Mesendoderm (in vitro differentiated cells): ENCODE measurements at regions not wholly inside any gene's neighbourhood (a gene's known extent, or its start where the extent isn't known, plus 50 kb on each side); places are given as distances from the start of the nearest gene placed in this dataset.

Source experiments
- DNase-seq: peaks from one replicate; pipeline ENCODE4 v3.0.0; 2013
- H2AK5ac ChIP-seq: 2 replicates; pipeline ENCODE4 v1.6.1; 2013; ENCODE audit warnings: low read length, inconsistent platforms
- H2BK120ac ChIP-seq: 2 replicates; pipeline ENCODE4 v1.6.1; 2013; ENCODE audit warnings: low read depth, mild to moderate bottlenecking, low read length, moderate library complexity, mixed read lengths
- H2BK15ac ChIP-seq: replicated peaks from 2 replicates; pipeline ENCODE4 v1.6.1; 2013; ENCODE audit warnings: low read depth, mild to moderate bottlenecking, moderate library complexity
- H2BK5ac ChIP-seq: 2 replicates; pipeline ENCODE4 v1.6.1; 2013; ENCODE audit warnings: low read length, inconsistent platforms
- H3K18ac ChIP-seq: 2 replicates; pipeline ENCODE4 v1.6.1; 2013; ENCODE audit warnings: mild to moderate bottlenecking, low read length, mixed read lengths
- H3K23ac ChIP-seq: one replicate; pipeline ENCODE4 v1.6.1; 2013; ENCODE audit warnings: low read length
- H3K27ac ChIP-seq: 2 replicates; pipeline ENCODE4 v1.5.1; 2013; ENCODE audit warnings: low read depth, mild to moderate bottlenecking, inconsistent platforms, low read length, moderate library complexity
- H3K27me3 ChIP-seq: 2 replicates; pipeline ENCODE4 v1.6.1; 2013; ENCODE audit warnings: low read length, control low read depth, mild to moderate bottlenecking, inconsistent platforms; ENCODE audit not compliant: insufficient read depth, poor library complexity
- H3K36me3 ChIP-seq: 2 replicates; pipeline ENCODE4 v1.6.1; 2013; ENCODE audit warnings: low read length, inconsistent platforms; ENCODE audit not compliant: control insufficient read depth, insufficient read depth
- H3K4ac ChIP-seq: one replicate; pipeline ENCODE4 v1.6.1; 2013; ENCODE audit warnings: low read depth, mild to moderate bottlenecking, low read length, moderate library complexity
- H3K4me1 ChIP-seq: 2 replicates; pipeline ENCODE4 v1.6.1; 2013; ENCODE audit warnings: low read depth, low read length, inconsistent platforms; ENCODE audit not compliant: control insufficient read depth
- H3K4me2 ChIP-seq: 2 replicates; pipeline ENCODE4 v1.6.1; 2013; ENCODE audit warnings: low read length
- H3K4me3 ChIP-seq: 2 replicates; pipeline ENCODE4 v1.5.1; 2013; ENCODE audit warnings: mild to moderate bottlenecking, low read length
- H3K56ac ChIP-seq: one replicate; pipeline ENCODE4 v1.6.1; 2013; ENCODE audit warnings: low read length
- H3K79me1 ChIP-seq: 2 replicates; pipeline ENCODE4 v1.6.1; 2013; ENCODE audit warnings: low read length, inconsistent platforms
- H3K79me2 ChIP-seq: 2 replicates; pipeline ENCODE4 v1.6.1; 2013; ENCODE audit warnings: mild to moderate bottlenecking, low read length; ENCODE audit not compliant: control insufficient read depth, insufficient read depth
- H3K9ac ChIP-seq: 2 replicates; pipeline ENCODE4 v1.6.1; 2013; ENCODE audit warnings: low read length, inconsistent platforms
- H4K5ac ChIP-seq: one replicate; pipeline ENCODE4 v1.6.1; 2013; ENCODE audit warnings: low read length
- H4K8ac ChIP-seq: one replicate; pipeline ENCODE4 v1.6.1; 2013; ENCODE audit warnings: low read depth, mild to moderate bottlenecking, control low read depth, low read length, moderate library complexity
- WGBS: extraction: QIAGEN DNeasy Blood & Tissue Kit; methylation state at CpG from one replicate; pipeline ENCODE4 v1.1.7; 2013; ENCODE audit warnings: low lambda C conversion rate, missing lambda C conversion rate; ENCODE audit not compliant: insufficient coverage; ENCODE audit errors: extremely low coverage; 5-methylcytosine and 5-hydroxymethylcytosine counted together

DNA sequence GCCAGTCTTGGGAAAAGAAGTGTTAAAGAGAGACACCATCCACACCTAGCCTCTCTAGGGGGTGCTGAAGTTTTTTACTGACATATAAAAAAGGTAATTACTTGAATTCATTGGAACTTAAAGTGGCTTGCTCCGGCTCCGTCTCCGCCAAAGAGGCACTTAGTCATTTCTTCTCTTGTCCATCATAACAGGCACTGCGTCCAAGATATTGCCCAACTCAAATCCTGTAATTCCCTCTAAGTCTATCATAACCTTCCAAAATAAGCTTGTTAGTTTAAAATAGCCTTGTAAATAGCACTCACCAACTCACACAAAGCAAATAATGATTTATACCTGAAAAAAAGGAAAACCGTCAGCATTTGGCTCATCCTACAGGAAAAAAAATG is 160.5 kb downstream of the ZBTB18 start:
- Histone ChIP-seq H3K79me1 (no peaks in the 10 kb centered on the region), H2BK5ac (no peak overlapping the region), H2BK15ac (no peak overlapping the region), H3K9ac (no peak overlapping the region), H3K18ac (no peak overlapping the region), H3K56ac (no peak overlapping the region), H4K5ac (no peak overlapping the region), H3K27me3 (no peaks in the 10 kb centered on the region), H3K79me2 (no peaks in the 10 kb centered on the region), H3K4me1 (no peaks in the 10 kb centered on the region), H3K23ac (no peak overlapping the region), H2BK120ac (no peak overlapping the region), H2AK5ac (no peak overlapping the region), H4K8ac (no peak overlapping the region), H3K36me3 (no peaks in the 10 kb centered on the region), H3K27ac (no peak overlapping the region), H3K4me3 (no peak overlapping the region), H3K4ac (no peak overlapping the region), H3K4me2 (no peak overlapping the region)
- no CpG with 5 or more reads among the region's 5 CpGs for WGBS
- DNase-seq, result no peak

DNA sequence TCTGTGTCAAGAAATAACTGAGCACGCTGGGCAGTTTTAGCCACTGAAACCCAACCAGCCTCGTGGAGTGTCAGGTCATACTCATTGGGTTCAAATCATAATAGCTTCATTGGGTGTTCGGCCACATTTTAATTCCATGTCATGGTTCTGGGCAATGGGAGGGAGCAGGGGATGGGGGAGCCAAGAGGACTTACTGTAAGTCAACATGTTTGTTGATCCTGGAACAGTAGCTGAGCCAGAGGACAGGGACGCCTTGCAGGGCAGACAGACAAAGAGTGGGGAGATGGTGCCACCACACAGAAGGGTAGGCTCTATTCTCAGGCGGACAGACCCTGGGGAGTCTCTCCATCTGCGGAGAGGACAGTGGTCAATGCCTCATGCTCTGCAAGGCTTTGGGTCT is 161.1 kb downstream of the ZBTB18 start:
- no peak for DNase-seq
- H4K8ac ChIP-seq, result no peak overlapping the region
- H3K4ac ChIP-seq, result no peak overlapping the region
- H3K9ac ChIP-seq, result no peak overlapping the region
- H3K23ac ChIP-seq, result no peak overlapping the region
- no peak overlapping the region for H2BK15ac ChIP-seq
- no peaks in the 10 kb centered on the region for H3K36me3 ChIP-seq
- no peak overlapping the region for H2BK5ac ChIP-seq
- H3K27ac ChIP-seq, result no peak overlapping the region
- no peak overlapping the region for H3K56ac ChIP-seq
- no peak overlapping the region for H3K18ac ChIP-seq
- H3K27me3 ChIP-seq, result no peaks in the 10 kb centered on the region
- no peak overlapping the region for H2AK5ac ChIP-seq
- no peaks in the 10 kb centered on the region for H3K4me1 ChIP-seq
- H3K4me3 ChIP-seq, result no peak overlapping the region
- WGBS, result no CpG with 5 or more reads among the region's 6 CpGs
- no peaks in the 10 kb centered on the region for H3K79me1 ChIP-seq
- H2BK120ac ChIP-seq, result no peak overlapping the region
- H3K4me2 ChIP-seq, result no peak overlapping the region
- H4K5ac ChIP-seq, result no peak overlapping the region
- no peaks in the 10 kb centered on the region for H3K79me2 ChIP-seq

DNA sequence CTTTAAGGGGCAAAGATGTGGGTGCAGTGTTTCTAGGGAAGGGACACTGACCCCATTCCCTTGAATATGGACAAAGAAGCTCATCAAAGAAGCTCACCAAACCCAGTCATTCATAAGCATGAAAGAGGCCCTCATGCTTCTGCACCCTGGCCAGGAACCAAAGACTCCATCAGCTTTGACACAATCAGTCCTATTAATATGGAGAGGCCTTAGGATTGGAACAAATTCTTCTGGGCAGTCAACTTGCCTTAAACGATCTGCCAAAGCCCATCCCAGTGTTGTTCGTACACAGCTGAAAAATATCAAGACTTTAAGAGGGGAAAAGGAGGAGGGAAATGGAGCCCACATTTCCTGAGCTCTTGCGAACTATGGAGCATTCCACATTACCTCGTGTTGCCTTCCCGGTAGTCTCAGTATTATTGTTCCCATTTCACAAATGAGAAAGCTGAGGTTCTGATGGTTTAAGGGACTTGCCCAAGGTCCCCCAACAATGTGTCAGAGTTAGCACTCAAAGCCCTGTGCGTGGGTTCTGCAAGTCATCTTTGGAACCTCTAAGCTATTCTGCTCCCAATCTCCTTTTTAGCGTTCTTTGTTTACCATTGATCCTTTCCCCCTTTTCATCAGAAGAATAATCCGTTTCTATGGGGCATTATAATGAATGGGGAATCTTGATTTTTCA is 161.9 kb downstream of the ZBTB18 start:
- Histone ChIP-seq H2BK5ac (no peak overlapping the region), H3K79me1 (no peaks in the 10 kb centered on the region), H4K5ac (no peak overlapping the region), H3K18ac (no peak overlapping the region), H3K56ac (no peak overlapping the region), H2BK15ac (no peak overlapping the region), H3K79me2 (no peaks in the 10 kb centered on the region), H3K4me3 (no peak overlapping the region), H4K8ac (no peak overlapping the region), H3K4me1 (no peaks in the 10 kb centered on the region), H2BK120ac (no peak overlapping the region), H3K27ac (no peak overlapping the region), H2AK5ac (no peak overlapping the region), H3K36me3 (no peaks in the 10 kb centered on the region), H3K4ac (no peak overlapping the region), H3K27me3 (no peaks in the 10 kb centered on the region), H3K23ac (peak overlapping the region; percentile 9), H3K4me2 (no peak overlapping the region), H3K9ac (no peak overlapping the region)
- no peak for DNase-seq
- WGBS, result no CpG with 5 or more reads among the region's 8 CpGs

- no CpG with 5 or more reads among the region's 17 CpGs for WGBS
- Histone ChIP-seq H3K56ac (no peak overlapping the region), H3K27ac (no peak overlapping the region), H3K4me1 (no peaks in the 10 kb centered on the region), H4K5ac (no peak overlapping the region), H3K79me1 (no peaks in the 10 kb centered on the region), H3K79me2 (no peaks in the 10 kb centered on the region), H3K4ac (no peak overlapping the region), H3K4me3 (no peak overlapping the region), H2BK5ac (no peak overlapping the region), H3K27me3 (no peaks in the 10 kb centered on the region), H2BK15ac (no peak overlapping the region), H3K9ac (no peak overlapping the region), H3K36me3 (no peaks in the 10 kb centered on the region), H2BK120ac (no peak overlapping the region), H3K4me2 (no peak overlapping the region), H2AK5ac (no peak overlapping the region), H3K18ac (no peak overlapping the region), H3K23ac (no peak overlapping the region), H4K8ac (no peak overlapping the region)
- DNase-seq, result peak; percentile 85
Observed at GRCh38 chr1:244214009-244214967, 163.2 kb downstream of the ZBTB18 start.

DNA sequence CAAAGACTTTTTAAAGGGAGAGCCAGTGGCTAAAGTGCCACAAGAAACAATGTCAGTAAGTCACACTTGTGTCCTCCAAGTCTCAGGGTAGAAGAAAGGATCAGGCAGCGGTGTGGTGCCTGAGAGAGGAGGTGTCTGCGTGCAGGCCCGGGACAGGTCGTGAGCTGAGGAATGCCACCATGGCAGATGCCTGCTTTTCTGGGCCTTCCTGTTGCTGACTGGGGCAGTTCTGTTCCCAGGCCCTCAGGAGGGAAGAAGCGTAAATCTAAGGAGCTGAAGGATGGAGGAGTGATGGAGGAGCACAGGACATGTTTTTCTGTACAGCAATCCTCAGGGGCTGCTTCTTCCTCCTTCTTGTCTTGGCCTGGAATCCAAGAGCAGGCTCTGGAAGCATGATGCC is 165.8 kb downstream of the ZBTB18 start:
- no peak overlapping the region for H3K9ac ChIP-seq
- H3K4me1 ChIP-seq, result no peaks in the 10 kb centered on the region
- DNase-seq, result no peak
- no peak overlapping the region for H3K56ac ChIP-seq
- no peak overlapping the region for H2BK5ac ChIP-seq
- no peaks in the 10 kb centered on the region for H3K79me2 ChIP-seq
- no peak overlapping the region for H3K4ac ChIP-seq
- no CpG with 5 or more reads among the region's 5 CpGs for WGBS
- no peaks in the 10 kb centered on the region for H3K27me3 ChIP-seq
- H3K4me2 ChIP-seq, result no peak overlapping the region
- no peak overlapping the region for H3K18ac ChIP-seq
- H3K23ac ChIP-seq, result no peak overlapping the region
- no peak overlapping the region for H4K8ac ChIP-seq
- H3K4me3 ChIP-seq, result no peak overlapping the region
- H2BK120ac ChIP-seq, result no peak overlapping the region
- H2BK15ac ChIP-seq, result no peak overlapping the region
- H2AK5ac ChIP-seq, result no peak overlapping the region
- no peaks in the 10 kb centered on the region for H3K36me3 ChIP-seq
- no peak overlapping the region for H3K27ac ChIP-seq
- no peak overlapping the region for H4K5ac ChIP-seq
- no peaks in the 10 kb centered on the region for H3K79me1 ChIP-seq
